Neural cell (in vitro differentiated cells): ENCODE measurements at regions not wholly inside any gene's neighbourhood (a gene's known extent, or its start where the extent isn't known, plus 50 kb on each side); places are given as distances from the start of the nearest gene placed in this dataset.

Source experiments
- H2AFZ ChIP-seq: fragments of 200-600, 300-800 bp; sonication (generic), shearing (Covaris generic); 2 replicates; pipeline ENCODE4 v1.6.0; 2014; ENCODE audit warnings: low read depth, mild to moderate bottlenecking, antibody characterized with exemption, low read length, moderate library complexity
- H3F3A ChIP-seq: fragments of 200-600 bp; shearing (Covaris generic); 2 replicates; pipeline ENCODE4 v1.6.1; 2016; ENCODE audit warnings: mild to moderate bottlenecking, moderate library complexity, mixed read lengths, antibody characterized with exemption, low read length; ENCODE audit not compliant: insufficient read depth, poor library complexity, severe bottlenecking
- H3K27ac ChIP-seq: fragments of 200-600, 300-800 bp; sonication (generic), shearing (Covaris generic); 2 replicates; pipeline ENCODE4 v1.5.1; 2014; ENCODE audit warnings: mild to moderate bottlenecking, low read length, moderate library complexity
- H3K27me3 ChIP-seq: fragments of 300-800, 200-600 bp; sonication (generic), shearing (Covaris generic); 2 replicates; pipeline ENCODE4 v1.6.0; 2014; ENCODE audit warnings: mild to moderate bottlenecking, low read depth, low read length, moderate library complexity; ENCODE audit not compliant: insufficient read depth
- H3K36me3 ChIP-seq: fragments of 300-800, 200-600 bp; sonication (generic), shearing (Covaris generic); 2 replicates; pipeline ENCODE4 v1.5.1; 2014; ENCODE audit warnings: mild to moderate bottlenecking, antibody characterized with exemption, low read length, moderate library complexity; ENCODE audit not compliant: insufficient read depth
- H3K4me2 ChIP-seq: fragments of 300-800, 200-600 bp; sonication (generic), shearing (Covaris generic); 2 replicates; pipeline ENCODE4 v1.6.0; 2014; ENCODE audit warnings: mild to moderate bottlenecking, low read length
- H3K4me3 ChIP-seq: fragments of 300-800, 200-600 bp; sonication (generic), shearing (Covaris generic); 2 replicates; pipeline ENCODE4 v1.5.1; 2014; ENCODE audit warnings: mild to moderate bottlenecking, low read length, moderate library complexity
- H3K79me2 ChIP-seq: fragments of 200-600 bp; shearing (Covaris generic); replicated peaks from 2 replicates; pipeline ENCODE4 v1.6.0; 2014; ENCODE audit warnings: mild to moderate bottlenecking, low read length, moderate library complexity; ENCODE audit not compliant: insufficient read depth
- H3K9ac ChIP-seq: fragments of 300-800, 200-600 bp; sonication (generic), shearing (Covaris generic); 2 replicates; pipeline ENCODE4 v1.6.1; 2016; ENCODE audit warnings: mild to moderate bottlenecking, low read length, mixed read lengths
- H3K9me2 ChIP-seq: fragments of 200-600 bp; shearing (Covaris generic); 2 replicates; pipeline ENCODE4 v1.6.1; 2016; ENCODE audit warnings: mild to moderate bottlenecking, low read length, mixed read lengths; ENCODE audit not compliant: insufficient read depth
- H3K9me3 ChIP-seq: fragments of 200-600, 300-800 bp; sonication (generic), shearing (Covaris generic); 2 replicates; pipeline ENCODE4 v1.6.1; 2016; ENCODE audit warnings: mild to moderate bottlenecking, mixed run types, low read length, moderate library complexity, mixed read lengths
- H4K20me1 ChIP-seq: fragments of 200-600 bp; shearing (Covaris generic); 2 replicates; pipeline ENCODE4 v1.6.1; 2016; ENCODE audit warnings: mild to moderate bottlenecking, mixed run types; ENCODE audit not compliant: insufficient read depth
- EP300 ChIP-seq: fragments of 450-650 bp; conservative IDR thresholded peaks from 2 replicates; pipeline ENCODE4 v1.6.1; 2014; ENCODE audit warnings: antibody characterized with exemption, mild to moderate bottlenecking, moderate library complexity; ENCODE audit not compliant: poor library complexity, severe bottlenecking
- EZH2 ChIP-seq: fragments of 200-600, 300-800 bp; shearing (Covaris generic), sonication (generic); IDR thresholded peaks from 2 replicates; pipeline ENCODE4 v1.6.1; 2014; ENCODE audit warnings: antibody characterized with exemption, low read length, borderline replicate concordance, mild to moderate bottlenecking; ENCODE audit not compliant: insufficient read depth, poor library complexity, severe bottlenecking
- MXI1 ChIP-seq: fragments of 450-650 bp; conservative IDR thresholded peaks from 2 replicates; pipeline ENCODE4 v1.6.1; 2014; ENCODE audit warnings: antibody characterized with exemption, mild to moderate bottlenecking; ENCODE audit not compliant: poor library complexity, severe bottlenecking
- POLR2AphosphoS5 ChIP-seq: IDR thresholded peaks from 2 replicates; pipeline ENCODE4 v1.6.1; 2012
- RAD21 ChIP-seq: fragments of 450-650 bp; conservative IDR thresholded peaks from 2 replicates; pipeline ENCODE4 v1.6.1; 2014; ENCODE audit warnings: antibody characterized with exemption, mild to moderate bottlenecking, moderate library complexity
- REST ChIP-seq: IDR thresholded peaks from 2 replicates; pipeline ENCODE4 v1.6.1; 2012; ENCODE audit warnings: borderline replicate concordance
- SMC3 ChIP-seq: fragments of 450-650 bp; conservative IDR thresholded peaks from 2 replicates; pipeline ENCODE4 v1.6.1; 2014; ENCODE audit warnings: antibody characterized with exemption, mild to moderate bottlenecking, moderate library complexity; ENCODE audit not compliant: poor library complexity
- TAF1 ChIP-seq: IDR thresholded peaks from 2 replicates; pipeline ENCODE4 v1.6.1; 2012; ENCODE audit warnings: low read depth
- TF ChIP-seq, protein P1 (sequence below): fragments of 450-650 bp; IDR thresholded peaks from 2 replicates; pipeline ENCODE4 v1.5.1; 2014; ENCODE audit warnings: antibody characterized with exemption, mild to moderate bottlenecking, moderate library complexity; ENCODE audit not compliant: poor library complexity, severe bottlenecking

- H3K9ac ChIP-seq: no peak overlapping the region
- no peaks in the 10 kb centered on the region for H3K27me3 ChIP-seq
- no peak for TF ChIP-seq EZH2
- no peak for TF ChIP-seq MXI1
- TF ChIP-seq, protein P1, sequence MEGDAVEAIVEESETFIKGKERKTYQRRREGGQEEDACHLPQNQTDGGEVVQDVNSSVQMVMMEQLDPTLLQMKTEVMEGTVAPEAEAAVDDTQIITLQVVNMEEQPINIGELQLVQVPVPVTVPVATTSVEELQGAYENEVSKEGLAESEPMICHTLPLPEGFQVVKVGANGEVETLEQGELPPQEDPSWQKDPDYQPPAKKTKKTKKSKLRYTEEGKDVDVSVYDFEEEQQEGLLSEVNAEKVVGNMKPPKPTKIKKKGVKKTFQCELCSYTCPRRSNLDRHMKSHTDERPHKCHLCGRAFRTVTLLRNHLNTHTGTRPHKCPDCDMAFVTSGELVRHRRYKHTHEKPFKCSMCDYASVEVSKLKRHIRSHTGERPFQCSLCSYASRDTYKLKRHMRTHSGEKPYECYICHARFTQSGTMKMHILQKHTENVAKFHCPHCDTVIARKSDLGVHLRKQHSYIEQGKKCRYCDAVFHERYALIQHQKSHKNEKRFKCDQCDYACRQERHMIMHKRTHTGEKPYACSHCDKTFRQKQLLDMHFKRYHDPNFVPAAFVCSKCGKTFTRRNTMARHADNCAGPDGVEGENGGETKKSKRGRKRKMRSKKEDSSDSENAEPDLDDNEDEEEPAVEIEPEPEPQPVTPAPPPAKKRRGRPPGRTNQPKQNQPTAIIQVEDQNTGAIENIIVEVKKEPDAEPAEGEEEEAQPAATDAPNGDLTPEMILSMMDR: no peak
- no peak for TF ChIP-seq EP300
- TF ChIP-seq RAD21: no peak
- no peaks in the 10 kb centered on the region for H3K9me2 ChIP-seq
- no peaks in the 10 kb centered on the region for H3K36me3 ChIP-seq
- no peak overlapping the region for H3K4me2 ChIP-seq
- H3K9me3 ChIP-seq: no peaks in the 10 kb centered on the region
- no peaks in the 10 kb centered on the region for H4K20me1 ChIP-seq
- no peak overlapping the region for H3K4me3 ChIP-seq
- peak overlapping the region; percentile 97 for H3K27ac ChIP-seq
- H2AFZ ChIP-seq: no peak overlapping the region
- no peaks in the 10 kb centered on the region for H3F3A ChIP-seq
- no peaks in the 10 kb centered on the region for H3K79me2 ChIP-seq
Observed at GRCh38 chr13:74573654-74574053, 439.4 kb upstream of the KLF12 start.

DNA sequence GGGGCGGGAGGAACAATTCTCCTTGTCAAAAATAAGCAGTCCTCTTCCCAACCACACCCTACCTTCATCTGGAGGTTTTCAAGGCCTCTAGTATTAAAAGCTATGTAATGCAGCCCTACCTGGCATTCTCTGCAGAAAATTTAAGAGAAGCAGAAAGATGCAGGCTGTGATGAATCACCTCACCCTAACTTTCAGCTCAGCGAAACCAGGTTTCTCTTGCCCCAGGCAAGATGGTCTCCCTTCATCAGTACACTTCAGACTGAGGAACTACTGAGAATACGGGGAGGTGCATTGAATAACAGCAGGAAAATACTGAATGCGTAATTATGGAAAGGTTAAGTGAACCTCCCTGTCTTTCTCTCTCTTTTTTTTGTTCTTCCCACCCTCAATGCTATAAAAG lies 437.6 kb upstream of the KLF12 start:
- no peak overlapping the region for H3K4me2 ChIP-seq
- H2AFZ ChIP-seq: no peak overlapping the region
- no peaks in the 10 kb centered on the region for H3K36me3 ChIP-seq
- H3F3A ChIP-seq: no peaks in the 10 kb centered on the region
- H3K9ac ChIP-seq: no peak overlapping the region
- H3K27me3 ChIP-seq: no peaks in the 10 kb centered on the region
- H3K79me2 ChIP-seq: no peaks in the 10 kb centered on the region
- no peaks in the 10 kb centered on the region for H3K9me2 ChIP-seq
- no peak for TF ChIP-seq POLR2AphosphoS5
- no peak for TF ChIP-seq EZH2
- TF ChIP-seq MXI1: no peak
- TF ChIP-seq, protein P1: no peak
- H3K9me3 ChIP-seq: no peaks in the 10 kb centered on the region
- no peak overlapping the region for H3K27ac ChIP-seq
- no peak overlapping the region for H3K4me3 ChIP-seq
- H4K20me1 ChIP-seq: no peaks in the 10 kb centered on the region

GRCh38 chr13:74570834-74571233 lies 436.6 kb upstream of the KLF12 start:
- no peaks in the 10 kb centered on the region for H3K9me2 ChIP-seq
- H4K20me1 ChIP-seq: no peaks in the 10 kb centered on the region
- H3K9ac ChIP-seq: no peak overlapping the region
- H3K27me3 ChIP-seq: no peaks in the 10 kb centered on the region
- H3F3A ChIP-seq: no peaks in the 10 kb centered on the region
- no peaks in the 10 kb centered on the region for H3K79me2 ChIP-seq
- H3K27ac ChIP-seq: no peak overlapping the region
- H2AFZ ChIP-seq: no peak overlapping the region
- H3K4me2 ChIP-seq: no peak overlapping the region
- H3K4me3 ChIP-seq: no peak overlapping the region
- TF ChIP-seq MXI1: no peak
- no peak for TF ChIP-seq SMC3
- TF ChIP-seq, protein P1: no peak
- TF ChIP-seq RAD21: no peak
- TF ChIP-seq REST: no peak
- TF ChIP-seq POLR2AphosphoS5: no peak
- TF ChIP-seq EZH2: no peak
- TF ChIP-seq TAF1: no peak
- TF ChIP-seq EP300: no peak
- no peaks in the 10 kb centered on the region for H3K36me3 ChIP-seq
- no peaks in the 10 kb centered on the region for H3K9me3 ChIP-seq
